K562 (cell line): ENCODE measurements at regions not wholly inside any gene's neighbourhood (a gene's known extent, or its start where the extent isn't known, plus 50 kb on each side); places are given as distances from the start of the nearest gene placed in this dataset.

ENCODE experiments used
- C11orf30 ChIP-seq: fragments of 450-650 bp; IDR thresholded peaks from 2 replicates; pipeline ENCODE4 v1.6.1; 2016; ENCODE audit warnings: low read depth, mild to moderate bottlenecking
- CAMTA2 ChIP-seq: fragments of 250-450 bp; sonication (Bioruptor Pico); conservative IDR thresholded peaks from 2 replicates; pipeline ENCODE4 v1.5.1; 2022
- CC2D1A ChIP-seq: fragments of 450-650 bp; IDR thresholded peaks from 2 replicates; pipeline ENCODE4 v1.6.1; 2017; ENCODE audit warnings: mild to moderate bottlenecking
- CHCHD3 ChIP-seq: fragments of 250-450 bp; sonication (Bioruptor Pico); IDR thresholded peaks from 2 replicates; pipeline ENCODE4 v2.1.2; 2022; ENCODE audit warnings: mild to moderate bottlenecking
- CHD4 ChIP-seq: fragments of 200-600 bp; sonication (generic); IDR thresholded peaks from 3 replicates; pipeline ENCODE4 v1.6.1; 2012; ENCODE audit warnings: low read depth, mild to moderate bottlenecking, mixed read lengths, low read length, inconsistent platforms; ENCODE audit not compliant: insufficient read depth, insufficient replicate concordance, poor library complexity, severe bottlenecking
- HES1 ChIP-seq: fragments of 450-650 bp; IDR thresholded peaks from 2 replicates; pipeline ENCODE4 v1.6.1; 2016; ENCODE audit warnings: low read depth, mild to moderate bottlenecking, moderate library complexity
- MAX ChIP-seq: sonication (generic); formaldehyde crosslinking; IDR thresholded peaks from 2 replicates; pipeline ENCODE4 v1.9.0; 2022; ENCODE audit warnings: mild to moderate bottlenecking, missing genetic modification reagents
- ZEB2 ChIP-seq: fragments of 450-650 bp; IDR thresholded peaks from 2 replicates; pipeline ENCODE4 v1.6.1; 2016
- ZNF518B ChIP-seq: fragments of 250-450 bp; sonication (Bioruptor Pico); IDR thresholded peaks from 2 replicates; pipeline ENCODE4 v1.5.0; 2021; ENCODE audit warnings: mild to moderate bottlenecking, moderate library complexity
- ZNF696 ChIP-seq: fragments of 250-450 bp; sonication (Bioruptor Pico); conservative IDR thresholded peaks from 2 replicates; pipeline ENCODE4 v1.4.0; 2020; ENCODE audit warnings: mild to moderate bottlenecking, moderate library complexity

- TF ChIP-seq ZNF518B (CRISPR knock-in tag): no peak
- TF ChIP-seq ZEB2: no peak
- TF ChIP-seq CHCHD3 (CRISPR knock-in tag): no peak
- TF ChIP-seq CC2D1A: no peak
- TF ChIP-seq HES1: no peak
- TF ChIP-seq CAMTA2 (CRISPR knock-in tag): no peak
- TF ChIP-seq C11orf30: no peak
- no peak for TF ChIP-seq CHD4
- no peak for TF ChIP-seq MAX
- no peak for TF ChIP-seq ZNF696 (CRISPR knock-in tag)
These were observed 1095.6 kb downstream of the MAT2B start (continued) for GRCh38 chr5:164600929-164601535.
